CD4-positive, alpha-beta memory T cell (primary cell): ENCODE measurements at regions not wholly inside any gene's neighbourhood (a gene's known extent, or its start where the extent isn't known, plus 50 kb on each side); places are given as distances from the start of the nearest gene placed in this dataset.
"Not testable (repeated sequence)": the region's sequence is repeated elsewhere in the genome, so short reads cannot be mapped to it uniquely, and the experiment has no call there.

Experiments used
- CTCF ChIA-PET: fragments of 350-600 bp; sonication (Branson Sonifier 250); formaldehyde crosslinking; loops from one replicate; lab custom pipeline; 2021; ENCODE audit warnings: inconsistent platforms; ENCODE audit not compliant: partially characterized antibody; lab: Charles Lee
- POLR2A ChIA-PET: fragments of 350-600 bp; sonication (Branson Sonifier 250); formaldehyde crosslinking; loops from one replicate; lab custom pipeline; 2021; ENCODE audit not compliant: partially characterized antibody; lab: Charles Lee
- DNase-seq, 5 donors: peaks; one replicate each; pipeline versions ENCODE4 v3.0.0 to v3.0.0-alpha.2; 2020 to 2022; ENCODE audit warnings: mixed read lengths in 1 of 5
- H3K27ac ChIP-seq: one replicate; pipeline ENCODE4 v1.7.0; 2013; ENCODE audit warnings: low read depth, low read length
- H3K27me3 ChIP-seq: 2 replicates; pipeline ENCODE4 v1.7.0; 2013; ENCODE audit warnings: mild to moderate bottlenecking, low read length, moderate library complexity; ENCODE audit not compliant: insufficient read depth
- H3K36me3 ChIP-seq: 2 replicates; pipeline ENCODE4 v1.7.0; 2013; ENCODE audit warnings: mild to moderate bottlenecking, low read length, moderate library complexity; ENCODE audit not compliant: insufficient read depth
- H3K4me1 ChIP-seq: 2 replicates; pipeline ENCODE4 v1.7.0; 2013; ENCODE audit warnings: mild to moderate bottlenecking, low read length, moderate library complexity; ENCODE audit not compliant: insufficient read depth
- H3K4me3 ChIP-seq, 2 donors: one replicate each; pipeline ENCODE4 v1.7.0; 2013; ENCODE audit warnings: low read length in 2 of 2, mild to moderate bottlenecking in 1 of 2
- H3K9me3 ChIP-seq, 2 donors: one replicate each; pipeline ENCODE4 v1.7.0; 2013; ENCODE audit warnings: low read length in 2 of 2, control low read depth in 1 of 2; ENCODE audit not compliant: control insufficient read depth in 1 of 2
- H3K27ac Mint-ChIP-seq, 7 donors: one replicate each; pipeline ENCODE4 v1.8.0; 2020 to 2021; ENCODE audit warnings: mixed read lengths in 7 of 7, mild to moderate bottlenecking in 6 of 7, inconsistent platforms in 3 of 7, moderate library complexity in 3 of 7
- H3K27me3 Mint-ChIP-seq, 2 donors: one replicate each; pipeline ENCODE4 v1.8.0; 2020 to 2021; ENCODE audit warnings: mixed read lengths in 2 of 2
- H3K36me3 Mint-ChIP-seq, 2 donors: one replicate each; pipeline ENCODE4 v1.8.0; 2020 to 2021; ENCODE audit warnings: mixed read lengths in 2 of 2, inconsistent platforms in 1 of 2, mild to moderate bottlenecking in 1 of 2
- H3K4me1 Mint-ChIP-seq, 4 donors: one replicate each; pipeline ENCODE4 v1.8.0; 2020 to 2021; ENCODE audit warnings: mixed read lengths in 4 of 4, mild to moderate bottlenecking in 1 of 4
- H3K4me3 Mint-ChIP-seq, 8 donors: one replicate each; pipeline ENCODE4 v1.8.0; 2020 to 2021; ENCODE audit warnings: mixed read lengths in 8 of 8, mild to moderate bottlenecking in 7 of 8, moderate library complexity in 6 of 8, inconsistent platforms in 3 of 8
- H3K9me3 Mint-ChIP-seq, 8 donors: one replicate each; pipeline ENCODE4 v1.8.0; 2020 to 2021; ENCODE audit warnings: mixed read lengths in 8 of 8, mild to moderate bottlenecking in 5 of 8, inconsistent platforms in 3 of 8, moderate library complexity in 1 of 8
- intact Hi-C: fragments of 100-400 bp; cut with micrococcal nuclease; formaldehyde crosslinking; loops from one replicate; pipeline ENCODE4 v1.15.1; 2023

DNA sequence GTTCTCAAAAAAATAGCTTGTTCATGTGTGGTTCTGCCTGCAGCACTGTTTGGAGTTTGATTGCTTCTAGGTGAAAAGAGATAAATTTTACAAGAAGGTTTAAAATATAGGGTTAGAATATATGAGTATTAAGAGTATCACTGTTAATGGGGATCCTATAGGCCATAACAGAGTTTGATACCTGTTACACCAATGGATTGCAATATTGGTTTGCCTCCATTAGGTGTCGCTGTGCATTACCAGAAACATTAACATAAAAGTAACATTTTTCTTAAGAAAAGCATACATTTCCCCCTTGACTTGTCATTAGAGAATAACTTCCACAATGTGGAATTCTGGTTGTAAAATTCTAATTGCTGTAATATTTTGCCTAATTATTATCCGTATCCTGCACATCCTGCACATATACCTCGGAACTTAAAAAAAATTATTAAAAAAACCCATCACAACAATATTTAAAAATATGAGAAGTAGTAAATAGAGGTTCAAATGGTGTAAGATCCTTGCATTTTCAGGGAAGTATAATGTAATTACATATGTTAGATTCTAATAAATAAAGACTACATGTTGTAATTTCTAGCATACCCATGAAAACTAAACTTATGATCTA is 63.0 kb downstream of the CYP4A11 start:
- H3K4me3 ChIP-seq, H3K27me3 Mint-ChIP-seq, CTCF ChIA-PET, H3K36me3 Mint-ChIP-seq, H3K27ac Mint-ChIP-seq, intact Hi-C loops, H3K4me1 Mint-ChIP-seq, H3K27me3 ChIP-seq, H3K4me3 Mint-ChIP-seq, H3K9me3 Mint-ChIP-seq, POLR2A ChIA-PET, H3K9me3 ChIP-seq, H3K36me3 ChIP-seq, H3K4me1 ChIP-seq, H3K27ac ChIP-seq: not testable (repeated sequence)
- peak in 1 of 5 donors; percentile 20 for DNase-seq

DNA sequence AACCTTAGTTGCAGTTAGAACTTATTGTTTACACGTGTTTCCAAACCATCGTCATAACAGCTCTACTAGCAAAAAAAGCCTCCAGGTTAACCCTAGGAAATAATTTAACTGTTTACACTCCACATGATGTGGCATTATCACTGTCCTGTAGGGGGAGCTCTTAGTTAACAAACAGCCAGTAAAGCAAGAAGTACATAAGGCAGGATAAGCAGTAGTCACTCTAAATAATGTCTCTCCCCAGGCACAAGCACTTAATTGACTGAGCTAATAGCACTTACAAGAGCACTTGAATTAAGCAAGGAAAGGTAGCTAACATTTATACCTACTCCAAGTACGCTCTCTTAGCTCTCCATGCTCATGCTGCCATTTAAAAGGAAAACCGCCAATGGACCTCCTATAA is 65.2 kb downstream of the CYP4A11 start:
- H3K27ac ChIP-seq, H3K9me3 Mint-ChIP-seq, H3K36me3 Mint-ChIP-seq, CTCF ChIA-PET, H3K4me3 Mint-ChIP-seq, H3K27ac Mint-ChIP-seq, H3K27me3 Mint-ChIP-seq, H3K9me3 ChIP-seq, H3K36me3 ChIP-seq, intact Hi-C loops, H3K4me1 ChIP-seq, POLR2A ChIA-PET, H3K4me1 Mint-ChIP-seq, H3K4me3 ChIP-seq, H3K27me3 ChIP-seq, DNase-seq: not testable (repeated sequence)
